ENCODE measurements at regions not wholly inside any gene's neighbourhood (a gene's known extent, or its start where the extent isn't known, plus 50 kb on each side); places are given as distances from the start of the nearest gene placed in this dataset.

GRCh38 chr18:77906103-77906892 lies 656.6 kb downstream of the GALR1 start:
- Histone ChIP-seq H3K36me3 (no peaks in the 10 kb centered on the region), H3K27ac (no peak overlapping the region), H3K4me1 (no peaks in the 10 kb centered on the region), H3K9me3 (no peaks in the 10 kb centered on the region), H3K27me3 (replicated peaks in 1 of 7) (peaks cover 0 to 10% (median 0%) of the 10 kb centered on the region in 7 donors), H3K4me3 (no peak overlapping the region)
- TF ChIP-seq POLR2AphosphoS5 (IDR thresholded peaks at IDR 0.05) = no peak
- TF ChIP-seq CTCF (IDR thresholded peaks at IDR 0.05 in 8 of 11, conservative IDR thresholded peaks at IDR 0.05 in 3 of 11) = no peak
- TF ChIP-seq POLR2A (IDR thresholded peaks at IDR 0.05) = no peak
- intact Hi-C loops (cut with DNase I; ENCODE audit: low total_unique reads) = no loop called here
- DNase-seq = no peak
- WGBS, 5 donors = 67 to 73% (median 70%) methylated on average over 25 to 27 of the region's 27 CpGs

- Histone ChIP-seq H3K27ac (no peak overlapping the region), H3K4me3 (no peak overlapping the region), H3K9me3 (no peaks in the 10 kb centered on the region), H3K4me1 (no peaks in the 10 kb centered on the region), H3K27me3 (replicated peaks in 1 of 7) (peaks cover 0 to 21% (median 0%) of the 10 kb centered on the region in 7 donors), H3K36me3 (no peaks in the 10 kb centered on the region)
- no peak for DNase-seq
- intact Hi-C loops (cut with DNase I; ENCODE audit: low total_unique reads) = no loop called here
- TF ChIP-seq POLR2AphosphoS5 (IDR thresholded peaks at IDR 0.05) (no peak), POLR2A (IDR thresholded peaks at IDR 0.05) (no peak), CTCF (IDR thresholded peaks at IDR 0.05 in 8 of 11, conservative IDR thresholded peaks at IDR 0.05 in 3 of 11) (no peak)
- WGBS, 5 donors = 86 to 92% (median 91%) methylated on average over 15 of the region's 15 CpGs
Observed at GRCh38 chr18:77910347-77910746, 660.7 kb downstream of the GALR1 start.

- intact Hi-C loops (cut with DNase I; ENCODE audit: low total_unique reads) = no loop called here
- 69 to 79% (median 72%) methylated on average over 20 of the region's 20 CpGs for WGBS, 5 donors
- H3K4me1 ChIP-seq = no peaks in the 10 kb centered on the region
- no peaks in the 10 kb centered on the region for H3K9me3 ChIP-seq
- no peaks in the 10 kb centered on the region for H3K36me3 ChIP-seq
- no peak for DNase-seq
- H3K4me3 ChIP-seq = no peak overlapping the region
- H3K27ac ChIP-seq = no peak overlapping the region
- H3K27me3 ChIP-seq (replicated peaks in 1 of 7) = peaks cover 0 to 21% (median 0%) of the 10 kb centered on the region in 7 donors
- TF ChIP-seq CTCF (IDR thresholded peaks at IDR 0.05 in 8 of 11, conservative IDR thresholded peaks at IDR 0.05 in 3 of 11) = no peak
- no peak for TF ChIP-seq POLR2A (IDR thresholded peaks at IDR 0.05)
- no peak for TF ChIP-seq POLR2AphosphoS5 (IDR thresholded peaks at IDR 0.05)
Observed at GRCh38 chr18:77911971-77912605, 662.4 kb downstream of the GALR1 start.

GRCh38 chr18:77918730-77919129 lies 669.1 kb downstream of the GALR1 start:
- WGBS, 5 donors = 84 to 90% (median 86%) methylated on average over 5 of the region's 5 CpGs
- Histone ChIP-seq H3K36me3 (no peaks in the 10 kb centered on the region), H3K4me3 (no peak overlapping the region), H3K9me3 (no peaks in the 10 kb centered on the region), H3K27ac (no peak overlapping the region), H3K27me3 (replicated peaks in 1 of 7) (no peaks in the 10 kb centered on the region), H3K4me1 (no peaks in the 10 kb centered on the region)
- no peak for DNase-seq
- intact Hi-C loops (cut with DNase I; ENCODE audit: low total_unique reads) = no loop called here
- TF ChIP-seq POLR2AphosphoS5 (IDR thresholded peaks at IDR 0.05) = no peak
- no peak for TF ChIP-seq CTCF (IDR thresholded peaks at IDR 0.05 in 8 of 11, conservative IDR thresholded peaks at IDR 0.05 in 3 of 11)
- TF ChIP-seq POLR2A (IDR thresholded peaks at IDR 0.05) = no peak

Measured in spleen (tissue), 11 donors.